HepG2 (cell line): ENCODE measurements at regions not wholly inside any gene's neighbourhood (a gene's known extent, or its start where the extent isn't known, plus 50 kb on each side); places are given as distances from the start of the nearest gene placed in this dataset.

Experiments used
- HNRNPK ChIP-seq: fragments of 200-400 bp; formaldehyde crosslinking; IDR thresholded peaks from 2 replicates; pipeline ENCODE4 v1.6.1; 2018; ENCODE audit warnings: low read length, low read depth, moderate library complexity, mild to moderate bottlenecking; ENCODE audit not compliant: poor library complexity, severe bottlenecking
- ISX ChIP-seq: sonication (generic); formaldehyde crosslinking; conservative IDR thresholded peaks from 2 replicates; pipeline ENCODE4 v1.5.0; 2020; ENCODE audit warnings: missing genetic modification reagents
- MED13 ChIP-seq: sonication (generic); formaldehyde crosslinking; IDR thresholded peaks from 2 replicates; pipeline ENCODE4 v1.5.0; 2020; ENCODE audit warnings: missing genetic modification reagents
- MLLT10 ChIP-seq: sonication (generic); formaldehyde crosslinking; IDR thresholded peaks from 2 replicates; pipeline ENCODE4 v1.4.0; 2020; ENCODE audit warnings: missing genetic modification reagents
- NFATC3 ChIP-seq: sonication (generic); formaldehyde crosslinking; IDR thresholded peaks from 2 replicates; pipeline ENCODE4 v1.5.1; 2020; ENCODE audit warnings: mild to moderate bottlenecking, missing genetic modification reagents
- PHB2 ChIP-seq: fragments of 450-650 bp; IDR thresholded peaks from 2 replicates; pipeline ENCODE4 v1.6.1; 2018; ENCODE audit not compliant: partially characterized antibody
- TBL1XR1 ChIP-seq: fragments of 150-350 bp; IDR thresholded peaks from 2 replicates; pipeline ENCODE4 v1.6.1; 2014; ENCODE audit warnings: borderline replicate concordance, low read length; ENCODE audit not compliant: partially characterized antibody
- ZNF10 ChIP-seq: sonication (generic); formaldehyde crosslinking; IDR thresholded peaks from 2 replicates; pipeline ENCODE4 v1.4.0; 2020; ENCODE audit warnings: mild to moderate bottlenecking, low read depth, missing genetic modification reagents, borderline replicate concordance
- TF ChIP-seq, protein P1 (sequence below): sonication (generic); formaldehyde crosslinking; IDR thresholded peaks from 2 replicates; pipeline ENCODE4 v1.8.1; 2023; ENCODE audit warnings: missing genetic modification reagents, inconsistent platforms, borderline replicate concordance

GRCh38 chr4:138647433-138647832, 368.1 kb upstream of the NOCT start:
- TF ChIP-seq NFATC3 (CRISPR knock-in tag) (no peak), ZNF10 (CRISPR knock-in tag) (no peak), PHB2 (no peak), ISX (no peak), HNRNPK (no peak), MLLT10 (no peak), MED13 (CRISPR knock-in tag) (no peak), TBL1XR1 (no peak)
- TF ChIP-seq, protein P1, sequence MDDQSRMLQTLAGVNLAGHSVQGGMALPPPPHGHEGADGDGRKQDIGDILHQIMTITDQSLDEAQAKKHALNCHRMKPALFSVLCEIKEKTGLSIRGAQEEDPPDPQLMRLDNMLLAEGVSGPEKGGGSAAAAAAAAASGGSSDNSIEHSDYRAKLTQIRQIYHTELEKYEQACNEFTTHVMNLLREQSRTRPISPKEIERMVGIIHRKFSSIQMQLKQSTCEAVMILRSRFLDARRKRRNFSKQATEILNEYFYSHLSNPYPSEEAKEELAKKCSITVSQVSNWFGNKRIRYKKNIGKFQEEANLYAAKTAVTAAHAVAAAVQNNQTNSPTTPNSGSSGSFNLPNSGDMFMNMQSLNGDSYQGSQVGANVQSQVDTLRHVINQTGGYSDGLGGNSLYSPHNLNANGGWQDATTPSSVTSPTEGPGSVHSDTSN (CRISPR knock-in tag) = no peak
